HepG2 (cell line): ENCODE measurements at regions not wholly inside any gene's neighbourhood (a gene's known extent, or its start where the extent isn't known, plus 50 kb on each side); places are given as distances from the start of the nearest gene placed in this dataset.
A peak's percentile ranks its signal among the peaks of the same experiment; 100 is the strongest.

Experiments
- HDAC1 ChIP-seq: sonication (generic); formaldehyde crosslinking; IDR thresholded peaks from 2 replicates; pipeline ENCODE4 v1.5.1; 2020; ENCODE audit warnings: mild to moderate bottlenecking, missing genetic modification reagents
- HHEX ChIP-seq: IDR thresholded peaks from 2 replicates; pipeline ENCODE4 v1.6.1; 2016; ENCODE audit warnings: control low read depth
- JDP2 ChIP-seq: sonication (generic); formaldehyde crosslinking; IDR thresholded peaks from 2 replicates; pipeline ENCODE4 v1.8.1; 2022; ENCODE audit warnings: missing genetic modification reagents, borderline replicate concordance
- JUND ChIP-seq: sonication (generic); formaldehyde crosslinking; IDR thresholded peaks from 2 replicates; pipeline ENCODE4 v1.8.0; 2022; ENCODE audit warnings: mild to moderate bottlenecking, missing genetic modification reagents
- NR2C2 ChIP-seq: sonication (generic); formaldehyde crosslinking; IDR thresholded peaks from 2 replicates; pipeline ENCODE4 v1.4.0; 2020; ENCODE audit warnings: missing genetic modification reagents, mild to moderate bottlenecking, moderate library complexity, borderline replicate concordance
- PAX8 ChIP-seq: sonication (generic); formaldehyde crosslinking; IDR thresholded peaks from 2 replicates; pipeline ENCODE4 v1.8.0; 2022; ENCODE audit warnings: mild to moderate bottlenecking, missing genetic modification reagents, borderline replicate concordance
- PHF20 ChIP-seq: sonication (generic); formaldehyde crosslinking; IDR thresholded peaks from 2 replicates; pipeline ENCODE4 v1.5.0; 2020; ENCODE audit warnings: mild to moderate bottlenecking, missing genetic modification reagents
- SMAD3 ChIP-seq: sonication (generic); formaldehyde crosslinking; IDR thresholded peaks from 2 replicates; pipeline ENCODE4 v1.4.0; 2020; ENCODE audit warnings: missing genetic modification reagents
- ZIK1 ChIP-seq: sonication (generic); formaldehyde crosslinking; IDR thresholded peaks from 2 replicates; pipeline ENCODE4 v1.5.0; 2020; ENCODE audit warnings: mild to moderate bottlenecking, low read depth, missing genetic modification reagents, borderline replicate concordance
- ZNF546 ChIP-seq: sonication (generic); formaldehyde crosslinking; conservative IDR thresholded peaks from 2 replicates; pipeline ENCODE4 v1.8.1; 2023; ENCODE audit warnings: mild to moderate bottlenecking, missing genetic modification reagents
- ZNF558 ChIP-seq: sonication (generic); formaldehyde crosslinking; IDR thresholded peaks from 2 replicates; pipeline ENCODE4 v1.9.0; 2022; ENCODE audit warnings: mild to moderate bottlenecking, missing genetic modification reagents, borderline replicate concordance
- ZNF776 ChIP-seq: sonication (generic); formaldehyde crosslinking; IDR thresholded peaks from 2 replicates; pipeline ENCODE4 v1.4.0; 2020; ENCODE audit warnings: mild to moderate bottlenecking, missing genetic modification reagents
- ZNF83 ChIP-seq: sonication (generic); formaldehyde crosslinking; IDR thresholded peaks from 2 replicates; pipeline ENCODE4 v1.4.0; 2020; ENCODE audit warnings: missing genetic modification reagents, mild to moderate bottlenecking, borderline replicate concordance
- TF ChIP-seq, protein P1 (sequence below): sonication (generic); formaldehyde crosslinking; IDR thresholded peaks from 2 replicates; pipeline ENCODE4 v1.8.1; 2023; ENCODE audit warnings: mild to moderate bottlenecking, moderate library complexity, missing genetic modification reagents
- TF ChIP-seq, protein P2 (sequence below): sonication (generic); formaldehyde crosslinking; IDR thresholded peaks from 2 replicates; pipeline ENCODE4 v1.5.0; 2020; ENCODE audit warnings: mild to moderate bottlenecking, missing genetic modification reagents, borderline replicate concordance

DNA sequence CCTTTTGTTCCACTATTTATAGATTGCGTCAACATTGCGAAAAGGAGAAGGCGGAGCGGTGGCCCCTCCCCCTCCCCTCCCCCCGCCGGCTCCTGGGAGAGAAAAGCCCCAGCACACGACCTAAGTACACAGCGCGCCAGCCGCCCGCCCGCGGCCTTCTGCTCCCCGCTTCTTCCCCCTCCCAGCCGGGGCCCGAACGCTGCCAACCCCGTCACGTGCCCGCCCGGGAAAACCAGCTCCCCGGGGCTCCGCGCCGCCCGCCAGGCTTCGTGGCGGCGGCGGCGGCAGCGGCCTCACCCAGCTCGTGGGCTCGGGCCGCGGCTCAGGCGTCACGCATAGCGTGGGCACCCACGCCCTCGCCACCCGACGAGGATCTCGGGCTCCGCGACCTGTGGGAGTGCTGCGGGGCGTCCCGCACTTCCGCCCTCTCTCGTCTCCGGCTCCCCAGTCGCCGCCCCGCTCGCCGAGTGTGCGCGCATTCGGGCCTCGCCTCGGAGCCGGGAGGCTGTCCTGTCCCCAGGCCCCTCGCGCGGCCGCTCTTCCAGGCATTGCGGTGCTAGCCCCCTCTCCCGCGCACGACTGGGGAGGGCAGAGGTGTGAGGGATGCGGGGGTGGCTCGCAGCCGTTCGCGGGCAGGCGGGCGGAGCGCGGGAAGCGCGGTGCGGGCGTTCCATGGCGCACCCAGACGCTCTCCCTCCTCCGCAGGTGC lies 110.5 kb downstream of the KCNRG start (continued):
- TF ChIP-seq ZNF83 (CRISPR knock-in tag): no peak
- TF ChIP-seq ZNF558 (CRISPR knock-in tag): peak; percentile 55; the same call in 1 of the 2 replicates
- TF ChIP-seq ZNF546 (CRISPR knock-in tag): 0 out of 2 replicates have a peak, but pooled peaks have one; percentile 36
- 0 out of 2 replicates have a peak, but pooled peaks have one; percentile 25 for TF ChIP-seq NR2C2 (CRISPR knock-in tag)
- TF ChIP-seq PHF20: no peak
- TF ChIP-seq ZIK1 (CRISPR knock-in tag): peak; percentile 68; the same call in 1 of the 2 replicates
- TF ChIP-seq JUND: no peak
- peak; percentile 96 for TF ChIP-seq ZNF776
- TF ChIP-seq JDP2 (CRISPR knock-in tag): no peak; the same call in 1 of the 2 replicates
- TF ChIP-seq, protein P1, sequence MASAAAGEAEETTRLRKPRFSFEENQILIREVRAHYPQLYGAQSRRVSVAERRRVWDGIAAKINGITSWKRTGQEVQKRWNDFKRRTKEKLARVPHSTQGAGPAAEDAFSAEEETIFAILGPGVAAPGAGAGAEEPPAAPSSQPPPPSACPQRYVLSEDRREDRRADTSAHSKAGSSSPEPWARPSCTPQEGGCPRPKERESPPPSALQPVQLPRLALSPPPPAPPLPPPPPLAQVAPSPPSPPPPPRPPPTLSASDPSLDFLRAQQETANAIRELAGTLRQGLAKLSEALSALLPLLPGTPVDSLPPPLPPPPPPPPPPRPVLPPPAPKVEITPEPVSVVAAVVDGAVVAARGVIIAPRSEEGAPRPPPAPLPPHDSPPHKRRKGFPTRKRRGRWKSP (CRISPR knock-in tag): peak; percentile 85
- TF ChIP-seq HHEX: no peak
- TF ChIP-seq SMAD3 (CRISPR knock-in tag): no peak; the same call in 1 of the 2 replicates
- TF ChIP-seq PAX8 (CRISPR knock-in tag): 0 out of 2 replicates have a peak, but pooled peaks have one; percentile 86
- TF ChIP-seq, protein P2, sequence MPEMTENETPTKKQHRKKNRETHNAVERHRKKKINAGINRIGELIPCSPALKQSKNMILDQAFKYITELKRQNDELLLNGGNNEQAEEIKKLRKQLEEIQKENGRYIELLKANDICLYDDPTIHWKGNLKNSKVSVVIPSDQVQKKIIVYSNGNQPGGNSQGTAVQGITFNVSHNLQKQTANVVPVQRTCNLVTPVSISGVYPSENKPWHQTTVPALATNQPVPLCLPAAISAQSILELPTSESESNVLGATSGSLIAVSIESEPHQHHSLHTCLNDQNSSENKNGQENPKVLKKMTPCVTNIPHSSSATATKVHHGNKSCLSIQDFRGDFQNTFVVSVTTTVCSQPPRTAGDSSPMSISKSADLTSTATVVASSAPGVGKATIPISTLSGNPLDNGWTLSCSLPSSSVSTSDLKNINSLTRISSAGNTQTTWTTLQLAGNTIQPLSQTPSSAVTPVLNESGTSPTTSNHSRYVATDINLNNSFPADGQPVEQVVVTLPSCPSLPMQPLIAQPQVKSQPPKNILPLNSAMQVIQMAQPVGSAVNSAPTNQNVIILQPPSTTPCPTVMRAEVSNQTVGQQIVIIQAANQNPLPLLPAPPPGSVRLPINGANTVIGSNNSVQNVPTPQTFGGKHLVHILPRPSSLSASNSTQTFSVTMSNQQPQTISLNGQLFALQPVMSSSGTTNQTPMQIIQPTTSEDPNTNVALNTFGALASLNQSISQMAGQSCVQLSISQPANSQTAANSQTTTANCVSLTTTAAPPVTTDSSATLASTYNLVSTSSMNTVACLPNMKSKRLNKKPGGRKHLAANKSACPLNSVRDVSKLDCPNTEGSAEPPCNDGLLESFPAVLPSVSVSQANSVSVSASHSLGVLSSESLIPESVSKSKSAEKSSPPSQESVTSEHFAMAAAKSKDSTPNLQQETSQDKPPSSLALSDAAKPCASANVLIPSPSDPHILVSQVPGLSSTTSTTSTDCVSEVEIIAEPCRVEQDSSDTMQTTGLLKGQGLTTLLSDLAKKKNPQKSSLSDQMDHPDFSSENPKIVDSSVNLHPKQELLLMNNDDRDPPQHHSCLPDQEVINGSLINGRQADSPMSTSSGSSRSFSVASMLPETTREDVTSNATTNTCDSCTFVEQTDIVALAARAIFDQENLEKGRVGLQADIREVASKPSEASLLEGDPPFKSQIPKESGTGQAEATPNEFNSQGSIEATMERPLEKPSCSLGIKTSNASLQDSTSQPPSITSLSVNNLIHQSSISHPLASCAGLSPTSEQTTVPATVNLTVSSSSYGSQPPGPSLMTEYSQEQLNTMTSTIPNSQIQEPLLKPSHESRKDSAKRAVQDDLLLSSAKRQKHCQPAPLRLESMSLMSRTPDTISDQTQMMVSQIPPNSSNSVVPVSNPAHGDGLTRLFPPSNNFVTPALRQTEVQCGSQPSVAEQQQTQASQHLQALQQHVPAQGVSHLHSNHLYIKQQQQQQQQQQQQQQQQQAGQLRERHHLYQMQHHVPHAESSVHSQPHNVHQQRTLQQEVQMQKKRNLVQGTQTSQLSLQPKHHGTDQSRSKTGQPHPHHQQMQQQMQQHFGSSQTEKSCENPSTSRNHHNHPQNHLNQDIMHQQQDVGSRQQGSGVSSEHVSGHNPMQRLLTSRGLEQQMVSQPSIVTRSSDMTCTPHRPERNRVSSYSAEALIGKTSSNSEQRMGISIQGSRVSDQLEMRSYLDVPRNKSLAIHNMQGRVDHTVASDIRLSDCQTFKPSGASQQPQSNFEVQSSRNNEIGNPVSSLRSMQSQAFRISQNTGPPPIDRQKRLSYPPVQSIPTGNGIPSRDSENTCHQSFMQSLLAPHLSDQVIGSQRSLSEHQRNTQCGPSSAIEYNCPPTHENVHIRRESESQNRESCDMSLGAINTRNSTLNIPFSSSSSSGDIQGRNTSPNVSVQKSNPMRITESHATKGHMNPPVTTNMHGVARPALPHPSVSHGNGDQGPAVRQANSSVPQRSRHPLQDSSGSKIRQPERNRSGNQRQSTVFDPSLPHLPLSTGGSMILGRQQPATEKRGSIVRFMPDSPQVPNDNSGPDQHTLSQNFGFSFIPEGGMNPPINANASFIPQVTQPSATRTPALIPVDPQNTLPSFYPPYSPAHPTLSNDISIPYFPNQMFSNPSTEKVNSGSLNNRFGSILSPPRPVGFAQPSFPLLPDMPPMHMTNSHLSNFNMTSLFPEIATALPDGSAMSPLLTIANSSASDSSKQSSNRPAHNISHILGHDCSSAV (CRISPR knock-in tag): no peak
- peak; percentile 49; the same call in 1 of the 2 replicates for TF ChIP-seq HDAC1 (CRISPR knock-in tag)
